Hematopoietic multipotent progenitor cell treated with erythropoietin and hydrocortisone succinate and interleukin-3 and kit ligand, for 15 days (in vitro differentiated cells): ENCODE measurements at regions not wholly inside any gene's neighbourhood (a gene's known extent, or its start where the extent isn't known, plus 50 kb on each side); places are given as distances from the start of the nearest gene placed in this dataset.

Experiments used
- DNase-seq: peaks from one replicate; pipeline ENCODE4 v3.0.0-alpha.2; 2015; ENCODE audit warnings: low spot score

- no peak for DNase-seq
These were observed 699.9 kb downstream of the DSC3 start for GRCh38 chr18:30342675-30343074.

- DNase-seq: no peak
These were observed 707.8 kb downstream of the DSC3 start for GRCh38 chr18:30334781-30335180.

- no peak for DNase-seq
These were observed 709.2 kb downstream of the DSC3 start for GRCh38 chr18:30333310-30333709.

GRCh38 chr18:30328839-30329238 lies 713.7 kb downstream of the DSC3 start:
- no peak for DNase-seq

GRCh38 chr18:30302181-30302580 lies 740.4 kb downstream of the DSC3 start:
- no peak for DNase-seq

GRCh38 chr18:30298769-30299168 lies 743.8 kb downstream of the DSC3 start:
- no peak for DNase-seq

GRCh38 chr18:30288662-30289414 lies 753.7 kb downstream of the DSC3 start:
- no peak for DNase-seq

GRCh38 chr18:30280861-30281470 lies 761.6 kb downstream of the DSC3 start:
- peak; percentile 9 for DNase-seq

GRCh38 chr18:30280186-30280585 lies 762.4 kb downstream of the DSC3 start:
- no peak for DNase-seq

- DNase-seq: no peak
These were observed 764.9 kb downstream of the DSC3 start for GRCh38 chr18:30277676-30278075.

- no peak for DNase-seq
These were observed 770.8 kb downstream of the DSC3 start for GRCh38 chr18:30271716-30272115.

- no peak for DNase-seq
These were observed 777.4 kb downstream of the DSC3 start for GRCh38 chr18:30265190-30265589.

- DNase-seq: no peak
These were observed 788.2 kb downstream of the DSC3 start for GRCh38 chr18:30254331-30254730.

GRCh38 chr18:30248056-30248455 lies 794.5 kb downstream of the DSC3 start:
- DNase-seq: no peak

GRCh38 chr18:30245766-30246455 lies 796.6 kb downstream of the DSC3 start:
- no peak for DNase-seq

- DNase-seq: no peak
These were observed 807.8 kb downstream of the DSC3 start for GRCh38 chr18:30234755-30235154.

- DNase-seq: no peak
These were observed 831.4 kb downstream of the DSC3 start for GRCh38 chr18:30211112-30211511.

- no peak for DNase-seq
These were observed 834.0 kb downstream of the DSC3 start for GRCh38 chr18:30208546-30208945.

- no peak for DNase-seq
These were observed 850.3 kb downstream of the DSC3 start for GRCh38 chr18:30192216-30192615.

GRCh38 chr18:30186245-30186644 lies 856.3 kb downstream of the DSC3 start:
- DNase-seq: no peak

- DNase-seq: no peak
These were observed 865.5 kb downstream of the DSC3 start for GRCh38 chr18:30177056-30177455.

GRCh38 chr18:30175621-30176225 lies 866.8 kb downstream of the DSC3 start:
- no peak for DNase-seq

GRCh38 chr18:30175061-30175574 lies 867.4 kb downstream of the DSC3 start:
- DNase-seq: no peak
